ENCODE measurements at regions not wholly inside any gene's neighbourhood (a gene's known extent, or its start where the extent isn't known, plus 50 kb on each side); places are given as distances from the start of the nearest gene placed in this dataset.
"Not testable (repeated sequence)": the region's sequence is repeated elsewhere in the genome, so short reads cannot be mapped to it uniquely, and the experiment has no call there.

DNA sequence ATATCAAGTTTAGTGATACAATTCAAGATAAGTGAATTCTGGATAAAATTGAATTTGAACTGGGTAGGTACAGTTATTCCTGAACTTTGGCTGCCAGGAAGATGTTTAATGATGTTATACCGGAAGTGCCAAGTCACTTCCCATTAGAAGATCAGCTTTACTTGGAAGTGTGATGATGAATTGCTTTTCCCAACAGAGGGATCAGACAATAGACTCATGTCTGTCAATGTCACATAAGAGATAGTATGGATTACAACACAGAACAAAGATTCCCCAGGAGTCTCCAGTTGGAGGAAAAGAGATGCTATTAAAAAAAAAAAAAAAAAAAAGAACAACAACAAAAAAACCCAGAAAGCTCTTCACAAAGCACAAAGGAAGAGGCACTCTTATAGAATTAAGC, 497.9 kb upstream of the EPHA7 start:
- DNase-seq: no peak

DNA sequence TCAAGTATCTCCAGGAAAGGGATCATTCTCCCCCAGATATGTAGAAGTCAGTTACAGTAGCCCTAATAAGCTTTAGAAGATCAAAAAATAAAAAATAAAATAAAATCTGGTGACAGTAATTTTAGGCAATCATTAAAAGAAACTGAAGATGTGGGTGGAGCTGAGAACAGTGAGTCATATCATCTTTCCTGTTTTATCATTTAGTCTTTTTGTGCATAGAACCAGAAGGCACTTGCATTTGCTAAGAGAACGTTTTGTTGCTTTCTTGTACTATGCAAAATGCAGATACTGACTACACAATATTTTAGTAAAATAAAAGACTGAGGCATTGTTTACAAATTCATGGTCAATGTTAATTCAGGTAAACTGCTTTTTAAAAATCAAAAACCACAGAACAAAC, 497.4 kb upstream of the EPHA7 start:
- DNase-seq: no peak

DNA sequence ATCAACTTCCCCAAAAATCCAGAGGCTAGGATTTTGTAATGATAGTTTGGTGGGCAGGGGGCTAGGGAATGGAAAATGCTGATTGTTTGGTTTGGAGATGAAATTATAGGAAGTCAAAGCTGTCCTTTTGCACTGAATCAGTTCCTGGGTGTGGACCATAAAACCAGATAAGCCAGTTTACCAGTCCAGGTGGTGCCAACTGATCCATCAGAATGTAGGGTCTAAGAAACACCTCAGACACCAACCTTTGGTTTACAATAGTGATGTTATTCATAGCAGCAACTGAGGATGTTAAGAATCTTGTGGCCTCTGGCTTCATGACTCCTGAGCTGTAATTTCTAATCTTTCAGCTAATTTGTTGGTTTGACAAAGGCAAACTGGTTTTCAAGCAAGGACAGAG, 496.6 kb upstream of the EPHA7 start:
- DNase-seq: no peak

DNA sequence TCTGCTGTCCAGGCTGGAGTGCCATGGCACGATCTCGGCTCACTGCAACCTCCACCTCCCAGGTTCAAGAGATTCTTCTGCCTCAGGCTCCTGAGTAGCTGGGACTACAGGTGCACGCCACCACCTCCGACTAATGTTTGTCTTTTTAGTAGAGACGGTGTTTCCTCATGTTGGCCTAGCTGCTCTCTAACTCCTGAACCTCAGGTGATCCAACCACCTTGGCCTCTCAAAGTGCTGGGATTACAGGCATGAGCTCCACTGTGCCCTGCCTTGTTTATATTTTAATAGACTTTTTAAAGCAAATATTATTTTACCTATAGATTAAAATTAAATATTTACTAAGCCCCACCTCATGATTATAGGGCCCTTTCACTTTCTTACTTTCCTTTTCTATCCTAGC, 483.2 kb upstream of the EPHA7 start:
- no peak for DNase-seq

DNA sequence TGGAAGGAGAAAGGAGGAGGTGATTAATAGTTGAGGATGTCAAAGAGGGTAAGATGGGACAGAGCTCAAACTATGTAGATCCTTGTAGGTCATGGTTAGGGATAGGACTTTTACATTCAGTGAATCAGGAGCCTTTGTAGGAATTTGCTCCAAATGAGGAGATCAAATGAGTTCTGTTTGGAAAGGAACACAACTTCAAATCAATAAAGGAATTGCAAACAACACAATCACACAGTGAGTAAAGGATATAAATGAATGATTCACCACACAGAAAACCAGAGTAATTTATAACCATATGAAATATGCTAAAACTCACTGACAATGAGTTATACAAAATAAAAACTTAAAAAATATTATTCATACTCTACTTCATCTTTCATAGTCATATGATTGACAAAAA, 480.8 kb upstream of the EPHA7 start:
- DNase-seq: no peak

DNA sequence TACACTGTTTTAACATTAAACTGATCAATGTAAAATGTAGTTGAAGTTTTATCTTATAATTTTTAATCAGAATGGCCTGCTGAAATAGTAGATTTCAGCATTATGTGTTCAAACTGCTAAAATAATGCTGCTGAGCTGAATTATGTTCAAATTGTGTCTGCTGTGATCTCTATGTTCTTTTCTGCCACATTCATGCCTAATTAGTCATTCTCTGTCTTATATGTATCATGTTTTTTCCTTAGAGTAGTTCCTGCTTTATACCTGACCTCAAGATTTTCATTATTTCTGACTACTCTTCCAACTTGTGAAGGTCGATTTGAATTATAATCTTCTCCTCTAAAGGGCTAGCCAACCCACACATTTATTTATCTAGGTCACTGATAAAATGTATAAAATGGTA, 476.7 kb upstream of the EPHA7 start:
- DNase-seq: no peak

DNA sequence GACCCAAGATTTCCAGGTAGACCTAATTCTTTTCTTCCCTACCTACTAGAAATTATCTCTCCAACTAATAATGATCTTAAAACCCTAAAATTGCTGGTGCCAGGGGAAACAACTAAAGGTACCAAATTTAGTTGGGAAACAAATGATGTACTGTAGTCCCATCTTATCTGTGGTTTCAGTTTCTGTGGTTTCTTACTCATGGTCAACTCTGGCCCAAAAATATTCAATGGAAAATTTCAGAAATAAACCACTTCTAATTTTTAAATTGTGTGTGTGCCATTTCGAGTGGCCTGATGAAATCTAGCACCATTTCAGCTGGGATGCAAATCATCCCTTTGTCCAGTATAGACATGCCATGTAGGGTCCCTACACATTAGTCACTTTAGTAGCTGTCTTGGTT, 475.2 kb upstream of the EPHA7 start:
- DNase-seq: no peak

DNA sequence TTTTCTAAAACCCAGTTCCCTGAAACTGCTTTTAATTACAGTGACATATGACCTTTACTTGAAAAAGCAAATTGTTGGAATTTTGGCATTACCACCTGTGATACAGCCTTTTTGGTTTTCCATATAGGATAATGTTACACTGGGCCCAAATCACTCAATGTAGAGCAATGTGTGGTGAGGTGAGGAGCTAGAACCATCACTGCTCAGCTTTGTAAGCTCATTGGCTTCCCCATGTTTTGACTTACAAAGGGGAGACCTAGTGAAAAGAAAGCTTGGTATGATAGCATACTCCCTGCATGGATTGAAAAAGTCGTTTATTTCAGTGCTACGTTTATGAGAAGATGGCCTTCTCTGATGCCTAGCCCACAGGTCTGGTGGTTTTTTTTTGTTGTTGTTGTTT, 470.4 kb upstream of the EPHA7 start:
- DNase-seq: no peak

DNA sequence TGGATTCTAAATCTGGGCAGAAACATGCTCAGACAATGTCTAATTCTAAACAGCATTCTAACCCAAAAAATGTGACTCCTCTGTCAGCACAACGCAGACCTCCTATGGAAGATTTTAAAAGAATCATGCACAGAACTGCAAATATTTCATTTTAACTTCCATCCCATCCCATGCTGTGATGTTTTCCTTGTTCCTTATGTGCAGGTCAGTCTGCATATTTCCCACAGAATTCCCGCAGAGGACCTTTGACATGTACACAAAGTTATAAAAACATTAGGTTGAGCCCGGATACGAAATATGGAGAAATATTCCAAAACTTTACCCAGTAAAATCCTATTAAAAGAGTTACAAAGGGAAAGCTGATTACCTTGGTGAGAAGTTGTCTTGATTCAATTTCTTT, 467.1 kb upstream of the EPHA7 start:
- no peak for DNase-seq

DNA sequence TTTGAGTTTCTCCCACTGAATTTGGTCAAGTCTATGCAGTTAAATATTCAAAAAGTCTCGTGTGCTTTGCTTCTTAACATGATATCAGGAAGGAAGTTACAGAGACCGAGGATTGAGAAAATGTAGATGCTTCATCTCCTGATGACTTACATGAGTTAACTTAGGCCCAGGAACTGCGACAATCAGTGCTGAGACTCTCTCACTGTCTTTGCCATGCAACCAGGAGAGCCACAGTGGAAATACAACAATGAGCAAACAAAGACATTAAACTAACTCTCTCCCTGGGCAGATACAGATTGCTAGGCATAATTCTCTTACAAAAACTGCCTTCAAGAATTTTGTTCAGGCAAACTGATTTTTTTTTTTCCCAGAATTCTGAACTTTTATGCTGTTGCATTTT, 440.6 kb upstream of the EPHA7 start:
- DNase-seq: no peak

DNA sequence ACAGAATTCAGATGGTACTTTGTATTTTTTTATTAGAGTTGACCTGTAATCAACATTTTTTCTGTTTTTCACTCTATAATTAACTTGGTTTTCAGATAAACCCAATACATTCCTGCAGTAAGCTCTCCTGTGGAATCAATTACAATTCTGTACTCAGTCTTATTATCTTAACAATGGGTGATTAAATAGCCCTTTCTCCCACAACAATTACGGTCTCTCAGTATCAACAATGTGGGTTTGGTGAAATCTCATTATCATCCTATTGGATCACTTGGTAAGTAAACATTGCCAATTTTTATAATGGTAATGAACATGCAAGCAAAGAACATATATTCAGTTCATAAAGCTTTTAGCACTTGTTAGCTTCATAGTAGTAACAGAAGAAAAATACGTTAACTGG, 438.9 kb upstream of the EPHA7 start:
- no peak for DNase-seq

DNA sequence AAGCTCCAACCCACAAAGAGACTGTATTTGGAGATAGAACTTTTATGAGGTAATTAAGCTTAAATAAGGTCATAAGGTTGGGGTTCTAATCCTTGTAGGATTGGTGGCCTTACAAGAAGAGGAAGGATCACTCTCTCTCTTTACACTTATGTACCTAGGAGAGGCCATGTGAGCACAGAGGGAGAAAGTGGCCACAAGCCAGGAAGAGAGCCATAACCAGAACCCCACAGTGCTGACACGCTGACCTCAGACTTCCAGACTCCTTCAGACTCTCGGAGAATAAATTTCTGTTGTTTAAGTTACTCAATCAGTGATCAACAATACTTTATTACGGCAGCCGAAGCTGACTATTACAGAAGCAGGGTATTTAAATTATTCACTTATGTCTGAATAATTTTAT, 430.5 kb upstream of the EPHA7 start:
- no peak for DNase-seq

DNA sequence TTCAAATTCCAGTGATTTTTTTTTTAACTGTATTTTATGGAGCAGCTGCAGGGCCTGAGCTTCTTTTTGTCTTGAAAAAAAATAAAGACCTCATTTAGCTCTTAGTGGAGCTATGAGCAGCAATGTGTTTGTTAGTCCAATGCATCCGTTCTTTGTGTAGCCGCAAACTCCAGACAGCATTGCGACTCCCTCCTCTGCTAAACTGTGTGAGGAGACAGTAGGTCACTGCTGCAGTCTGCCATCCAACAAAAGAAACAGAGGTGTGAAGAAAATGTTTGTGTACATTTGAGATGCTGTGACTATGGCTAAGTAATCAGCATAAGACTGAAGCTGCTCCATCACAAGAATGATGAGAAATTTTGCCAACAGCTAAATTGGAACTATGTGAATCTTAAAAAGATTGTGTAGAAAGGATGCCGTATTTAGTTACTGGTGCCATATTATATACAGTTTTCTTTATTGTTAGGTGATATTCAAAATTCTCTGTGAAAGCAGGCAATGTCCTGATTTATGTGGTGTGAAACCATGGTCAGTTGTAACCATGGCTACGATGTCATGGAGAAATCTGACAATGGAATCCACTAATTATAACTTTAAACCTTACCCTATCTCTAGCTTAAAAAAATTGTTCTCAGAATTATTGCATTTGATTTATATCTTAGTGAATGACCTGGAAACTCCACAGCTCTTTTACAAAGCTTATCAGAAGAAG, 428.8 kb upstream of the EPHA7 start:
- DNase-seq: no peak

DNA sequence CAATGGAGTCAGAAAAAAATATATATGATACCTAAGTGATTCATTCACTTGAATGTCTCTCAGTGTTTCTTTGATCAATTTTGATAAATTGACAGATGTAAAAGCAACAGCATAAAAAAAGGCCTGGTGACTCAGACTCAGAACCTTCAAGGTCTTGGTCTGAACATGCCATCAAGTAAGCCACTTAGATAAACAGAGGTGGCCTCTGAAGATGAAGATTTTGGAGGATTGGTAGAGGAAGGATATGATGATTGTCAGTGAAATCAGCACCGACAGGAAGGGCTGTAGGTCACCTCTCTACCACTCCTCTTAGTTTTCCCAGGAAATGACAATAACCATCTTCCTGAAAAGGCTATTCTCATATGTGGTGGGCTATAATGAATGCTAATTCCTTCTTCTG, 422.8 kb upstream of the EPHA7 start:
- no peak for DNase-seq

DNA sequence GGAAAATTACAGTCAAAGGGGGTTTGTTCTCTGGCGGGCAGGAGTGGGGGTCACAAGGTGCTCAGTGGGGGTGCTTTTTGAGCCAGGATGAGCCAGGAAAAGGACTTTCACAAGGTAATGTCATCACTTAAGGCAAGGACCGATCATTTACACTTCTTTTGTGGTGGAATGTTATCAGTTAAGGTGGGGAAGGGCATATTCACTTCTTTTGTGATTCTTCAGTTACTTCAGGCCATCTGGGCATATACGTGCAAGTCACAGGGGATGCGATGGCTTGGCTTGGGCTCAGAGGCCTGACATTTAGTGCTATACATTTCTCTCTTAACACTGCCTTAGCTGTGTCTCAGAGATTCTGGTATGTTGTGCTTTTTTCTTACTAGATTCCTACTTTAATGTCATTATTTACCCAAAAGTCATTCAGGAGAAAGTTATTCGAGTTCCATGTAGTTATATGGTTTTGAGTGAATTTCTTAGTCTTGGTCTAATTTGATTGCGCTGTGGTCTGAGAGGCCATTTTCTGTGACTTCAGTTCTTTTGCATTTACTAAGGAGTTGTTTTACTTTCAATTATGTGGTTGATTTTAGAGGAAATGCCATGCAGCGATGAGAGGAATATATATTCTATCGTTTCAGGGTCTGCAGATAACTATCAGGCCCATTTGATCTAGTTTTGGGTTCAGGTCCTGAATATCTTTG, 416.2 kb upstream of the EPHA7 start:
- DNase-seq: not testable (repeated sequence)

DNA sequence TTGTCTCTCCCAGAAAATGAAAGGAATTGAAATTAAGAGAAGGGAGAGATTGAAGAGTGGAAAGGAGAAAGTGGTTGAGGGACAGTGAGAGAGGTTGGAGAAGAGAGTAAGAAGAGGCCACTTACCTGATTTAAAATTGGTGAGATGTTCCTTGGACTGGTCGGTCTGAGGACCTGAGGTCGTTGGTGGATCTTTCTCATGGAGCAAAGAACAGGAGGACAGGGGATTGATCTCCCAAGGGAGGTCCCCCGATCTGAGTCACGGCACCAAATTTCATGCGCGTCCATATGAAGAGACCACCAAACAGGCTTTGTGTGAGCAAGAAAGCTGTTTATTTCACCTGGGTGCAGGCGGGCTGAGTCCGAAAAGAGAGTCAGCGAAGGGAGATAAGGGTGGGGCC, 415.7 kb upstream of the EPHA7 start:
- not testable (repeated sequence) for DNase-seq

DNA sequence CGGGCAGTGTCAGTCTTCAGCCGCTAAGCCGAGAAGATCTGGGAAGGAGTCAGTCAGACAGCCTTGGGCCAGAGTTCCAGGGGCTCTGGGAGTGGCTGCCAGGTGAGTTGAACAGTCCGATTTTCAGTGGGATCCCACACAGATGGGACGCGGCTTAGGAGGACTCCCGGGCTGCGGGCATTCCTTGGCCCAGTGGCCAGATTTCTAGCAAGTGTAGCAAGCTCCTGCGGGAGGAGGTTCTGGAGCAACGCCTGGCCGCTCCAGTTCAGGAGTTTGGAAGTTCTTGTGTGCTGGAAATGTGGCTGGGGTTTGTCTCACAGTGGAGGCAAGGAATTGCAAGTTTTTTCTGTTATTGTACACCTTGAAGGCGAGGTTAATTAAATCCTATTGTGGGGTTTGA, 414.0 kb upstream of the EPHA7 start:
- DNase-seq: not testable (repeated sequence)

DNA sequence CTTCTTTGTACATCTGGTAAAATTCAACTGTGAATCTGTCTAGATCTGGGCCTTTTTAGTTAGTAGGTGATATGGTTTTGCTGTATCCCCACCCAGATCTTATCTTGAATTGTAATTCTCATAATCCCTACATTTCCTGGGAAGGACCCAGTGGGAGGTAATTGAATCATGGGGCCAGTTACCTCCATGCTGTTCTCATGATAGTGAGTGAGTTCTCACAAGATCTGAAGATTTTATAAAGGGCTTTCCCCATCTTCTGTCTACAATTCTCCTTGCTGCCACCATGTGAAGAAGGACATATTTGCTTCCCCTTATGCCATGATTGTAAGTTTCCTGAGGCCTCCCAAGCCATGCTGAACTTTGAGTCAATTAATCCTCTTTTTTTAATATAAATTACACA, 410.4 kb upstream of the EPHA7 start:
- not testable (repeated sequence) for DNase-seq

DNA sequence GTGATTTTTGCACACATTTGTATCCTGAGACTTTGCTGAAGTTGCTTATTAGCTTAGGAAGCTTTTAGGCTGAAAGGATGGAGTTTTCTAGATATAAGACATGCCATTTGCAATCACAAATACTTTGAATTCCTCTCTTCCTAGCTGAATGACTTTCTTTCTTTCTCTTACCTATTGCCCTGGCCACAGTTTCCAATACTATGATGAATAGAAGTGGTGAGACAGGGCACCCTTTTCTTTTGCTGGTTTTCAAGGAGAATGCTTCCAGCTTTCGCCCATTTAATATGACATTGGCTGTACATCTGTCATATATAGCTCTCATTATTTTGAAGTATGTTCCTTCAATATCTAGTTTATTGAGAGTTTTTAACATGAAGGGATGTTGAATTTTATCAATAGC, 409.6 kb upstream of the EPHA7 start:
- no peak for DNase-seq

DNA sequence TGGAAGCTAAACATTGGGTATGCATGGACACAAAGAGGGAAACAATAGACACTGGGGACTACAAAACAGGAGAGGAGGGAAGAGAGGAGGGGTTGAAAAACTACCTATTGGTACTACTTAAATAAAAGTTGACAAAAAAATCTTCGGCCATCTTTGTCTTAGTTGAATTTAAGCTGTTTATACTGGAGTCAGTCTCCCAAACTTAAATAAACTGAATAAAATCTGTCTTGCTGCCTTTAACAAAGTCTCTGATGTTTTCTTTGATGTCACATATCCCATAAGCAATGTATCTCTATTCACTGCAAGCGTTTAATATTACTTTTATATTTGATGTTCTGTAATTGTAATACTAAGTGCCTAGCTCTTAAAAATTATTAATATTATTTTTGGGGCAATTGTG, 409.2 kb upstream of the EPHA7 start:
- no peak for DNase-seq

DNA sequence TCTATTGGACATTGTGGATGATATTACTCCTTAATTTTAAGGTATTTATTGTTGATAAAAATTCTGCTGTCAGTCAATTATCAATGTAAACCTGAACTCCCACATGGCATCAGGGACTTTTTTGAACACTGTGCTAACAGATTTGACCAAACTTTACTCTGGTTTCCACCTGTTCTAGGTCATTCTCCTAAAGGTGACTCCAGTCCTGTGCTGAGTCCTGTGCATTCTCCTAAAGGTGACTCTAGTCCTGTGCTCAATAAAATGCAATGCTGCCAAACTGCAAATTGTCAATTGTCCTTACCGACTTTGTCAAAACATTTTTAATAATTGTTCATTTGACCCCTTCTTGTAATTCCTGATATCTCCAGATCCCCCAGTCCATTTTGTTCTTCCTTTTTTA, 408.4 kb upstream of the EPHA7 start:
- no peak for DNase-seq

DNA sequence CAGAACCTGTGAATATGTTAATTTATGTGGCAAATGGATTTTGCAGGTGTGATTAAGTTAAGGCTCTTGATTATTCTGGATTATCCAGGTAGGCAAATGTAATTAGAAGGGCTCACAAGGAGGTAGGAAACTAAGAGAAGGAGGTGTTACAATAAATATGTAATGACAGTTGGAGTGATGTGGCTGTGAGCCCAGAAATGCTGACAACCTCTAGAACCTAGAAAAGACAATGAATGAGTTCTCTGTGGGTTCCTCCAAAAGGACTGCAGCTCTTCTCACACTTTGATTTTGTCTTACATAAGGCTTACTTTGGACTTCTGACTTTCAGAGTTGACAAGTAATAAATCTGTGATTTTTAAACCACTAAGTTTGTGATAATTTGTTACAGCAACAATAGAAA, 406.6 kb upstream of the EPHA7 start:
- no peak for DNase-seq

DNA sequence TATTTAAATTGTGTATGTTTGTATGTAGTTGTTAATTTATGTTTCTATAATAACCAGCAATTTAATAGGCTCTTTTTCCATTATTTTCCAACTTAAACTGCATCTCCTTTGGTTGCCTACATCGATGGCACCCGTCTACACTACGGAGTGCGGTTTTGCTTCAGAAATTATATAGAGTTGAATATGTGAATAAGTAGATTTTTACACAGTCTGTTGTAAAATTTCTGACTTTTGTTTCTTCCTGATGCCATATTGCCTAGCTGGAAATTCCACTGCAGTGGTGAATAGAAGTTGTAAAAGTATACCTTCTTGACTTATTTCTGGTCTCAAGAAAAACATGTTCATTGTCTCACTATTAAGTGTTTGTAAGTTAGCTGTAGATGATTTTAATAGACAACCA, 404.1 kb upstream of the EPHA7 start:
- no peak for DNase-seq

DNA sequence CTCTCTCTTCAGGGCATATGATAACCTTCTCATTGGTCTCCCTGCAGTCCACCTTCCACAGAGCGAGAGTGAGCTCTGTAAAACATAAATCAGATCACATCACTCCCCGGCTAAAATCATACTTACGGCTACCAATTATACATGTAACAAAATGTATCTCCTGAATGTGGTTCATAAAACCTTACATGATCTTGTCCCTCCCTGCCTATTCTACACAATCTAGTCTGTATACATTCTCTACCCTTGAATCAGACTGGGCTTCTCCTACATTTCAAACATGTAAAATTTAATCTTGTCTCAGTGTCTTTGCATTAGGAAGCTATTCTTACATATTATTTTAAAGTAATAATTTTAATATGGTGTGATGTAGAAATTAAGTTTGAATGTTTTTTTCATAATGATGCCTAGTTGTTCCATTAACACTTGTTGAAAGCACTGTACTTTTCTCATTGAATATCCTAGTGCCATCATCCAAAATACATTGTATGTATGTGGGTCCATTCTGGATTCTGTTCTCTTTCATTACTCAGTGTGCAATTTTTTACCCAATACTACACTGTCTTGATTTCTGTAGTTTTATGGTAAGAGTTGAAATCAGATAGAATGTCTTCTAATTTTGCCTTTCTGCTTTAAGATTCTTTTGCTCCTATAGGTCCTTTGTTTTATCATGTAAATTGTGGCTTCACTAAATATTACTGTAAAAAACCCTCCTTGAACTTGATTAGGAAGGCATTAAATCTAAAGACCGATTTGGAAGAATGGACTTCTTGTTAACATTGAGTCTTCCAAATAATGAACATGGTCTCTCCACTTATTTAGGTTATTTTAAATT, 403.3 kb upstream of the EPHA7 start:
- no peak for DNase-seq

Data from NCI-H2029 (cell line).